Suprapubic skin (tissue), 4 donors: ENCODE measurements at regions not wholly inside any gene's neighbourhood (a gene's known extent, or its start where the extent isn't known, plus 50 kb on each side); places are given as distances from the start of the nearest gene placed in this dataset.

ENCODE experiments used
- DNase-seq, 2 donors: peaks; one replicate each; pipeline ENCODE4 v3.0.0-alpha.2; 2019; ENCODE audit warnings: low spot score in 2 of 2
- H3K27ac ChIP-seq: fragments of 200-600 bp; sonication (generic); one replicate; pipeline ENCODE4 v1.5.1; 2019
- H3K27me3 ChIP-seq: fragments of 200-600 bp; sonication (generic); one replicate; pipeline ENCODE4 v1.5.1; 2019
- H3K36me3 ChIP-seq: fragments of 200-600 bp; sonication (generic); one replicate; pipeline ENCODE4 v1.5.1; 2019
- H3K4me1 ChIP-seq: fragments of 200-600 bp; sonication (generic); one replicate; pipeline ENCODE4 v1.5.1; 2019
- H3K4me3 ChIP-seq: fragments of 200-600 bp; sonication (generic); one replicate; pipeline ENCODE4 v1.5.1; 2019; ENCODE audit warnings: mild to moderate bottlenecking
- H3K9me3 ChIP-seq: fragments of 200-600 bp; sonication (generic); one replicate; pipeline ENCODE4 v1.5.1; 2019
- CTCF ChIP-seq, 2 donors: fragments of 200-600 bp in 1 of 2; fragments of 450-650 bp in 1 of 2; sonication (generic) in 1 of 2; IDR thresholded peaks; one replicate each; pipeline ENCODE4 v1.5.1; 2016 to 2019; ENCODE audit warnings: antibody characterized with exemption in 2 of 2, mild to moderate bottlenecking in 1 of 2, moderate library complexity in 1 of 2
- EP300 ChIP-seq: sonication (generic); formaldehyde crosslinking; IDR thresholded peaks from one replicate; pipeline ENCODE4 v1.6.1; 2017; ENCODE audit warnings: antibody characterized with exemption
- POLR2A ChIP-seq, 2 donors: fragments of 450-650 bp; IDR thresholded peaks; one replicate each; pipeline ENCODE4 v1.6.1; 2017; ENCODE audit warnings: antibody characterized with exemption in 2 of 2, mild to moderate bottlenecking in 2 of 2, moderate library complexity in 2 of 2
- POLR2AphosphoS5 ChIP-seq, 3 donors: sonication (generic); formaldehyde crosslinking; IDR thresholded peaks; one replicate each; pipeline ENCODE4 v1.6.1; 2017; ENCODE audit warnings: antibody characterized with exemption in 3 of 3
- WGBS: methylation state at CpG from one replicate; pipeline ENCODE4 v1.1.5; 2018; 5-methylcytosine and 5-hydroxymethylcytosine counted together

GRCh38 chr12:92336641-92337040, 191.0 kb upstream of the BTG1 start:
- H3K27me3 ChIP-seq, result no peaks in the 10 kb centered on the region
- H3K27ac ChIP-seq, result no peak overlapping the region
- H3K9me3 ChIP-seq, result no peaks in the 10 kb centered on the region
- TF ChIP-seq POLR2AphosphoS5 (IDR thresholded peaks at IDR 0.05) (no peak), CTCF (IDR thresholded peaks at IDR 0.05) (no peak), POLR2A (IDR thresholded peaks at IDR 0.05) (no peak), EP300 (no peak)
- H3K4me1 ChIP-seq, result peaks cover 8% of the 10 kb centered on the region
- no peak for DNase-seq
- no peak overlapping the region for H3K4me3 ChIP-seq
- 65% methylated on average over 2 of the region's 2 CpGs for WGBS
- no peaks in the 10 kb centered on the region for H3K36me3 ChIP-seq

GRCh38 chr12:92335831-92336230, 190.2 kb upstream of the BTG1 start:
- H3K9me3 ChIP-seq, result no peaks in the 10 kb centered on the region
- no peak overlapping the region for H3K4me3 ChIP-seq
- no peak for TF ChIP-seq CTCF (IDR thresholded peaks at IDR 0.05)
- TF ChIP-seq POLR2AphosphoS5 (IDR thresholded peaks at IDR 0.05), result no peak
- no peak for TF ChIP-seq EP300
- TF ChIP-seq POLR2A (IDR thresholded peaks at IDR 0.05), result no peak
- H3K27ac ChIP-seq, result no peak overlapping the region
- 47% methylated on average over 4 of the region's 4 CpGs for WGBS
- no peaks in the 10 kb centered on the region for H3K36me3 ChIP-seq
- no peaks in the 10 kb centered on the region for H3K27me3 ChIP-seq
- peaks cover 7% of the 10 kb centered on the region for H3K4me1 ChIP-seq
- DNase-seq, result no peak

- no peaks in the 10 kb centered on the region for H3K36me3 ChIP-seq
- 94% methylated on average over 4 of the region's 4 CpGs for WGBS
- no peak for TF ChIP-seq CTCF (IDR thresholded peaks at IDR 0.05)
- TF ChIP-seq POLR2AphosphoS5 (IDR thresholded peaks at IDR 0.05), result no peak
- TF ChIP-seq POLR2A (IDR thresholded peaks at IDR 0.05), result no peak
- TF ChIP-seq EP300, result no peak
- H3K27ac ChIP-seq, result no peak overlapping the region
- no peak overlapping the region for H3K4me3 ChIP-seq
- no peak for DNase-seq
- H3K27me3 ChIP-seq, result no peaks in the 10 kb centered on the region
- H3K4me1 ChIP-seq, result peaks cover 7% of the 10 kb centered on the region
- no peaks in the 10 kb centered on the region for H3K9me3 ChIP-seq
Measured at GRCh38 chr12:92334552-92334951, 188.9 kb upstream of the BTG1 start.

- Histone ChIP-seq H3K4me1 (peaks cover 7% of the 10 kb centered on the region), H3K27me3 (no peaks in the 10 kb centered on the region), H3K9me3 (no peaks in the 10 kb centered on the region), H3K4me3 (no peak overlapping the region), H3K36me3 (no peaks in the 10 kb centered on the region), H3K27ac (no peak overlapping the region)
- no peak for DNase-seq
- TF ChIP-seq POLR2A (IDR thresholded peaks at IDR 0.05) (no peak), POLR2AphosphoS5 (IDR thresholded peaks at IDR 0.05) (no peak), EP300 (no peak), CTCF (IDR thresholded peaks at IDR 0.05) (no peak)
- WGBS, result 90% methylated on average over 2 of the region's 2 CpGs
Measured at GRCh38 chr12:92332552-92332951, 186.9 kb upstream of the BTG1 start.

- H3K4me1 ChIP-seq, result peaks cover 2% of the 10 kb centered on the region
- H3K9me3 ChIP-seq, result no peaks in the 10 kb centered on the region
- no peak for TF ChIP-seq POLR2A (IDR thresholded peaks at IDR 0.05)
- TF ChIP-seq EP300, result no peak
- TF ChIP-seq POLR2AphosphoS5 (IDR thresholded peaks at IDR 0.05), result no peak
- TF ChIP-seq CTCF (IDR thresholded peaks at IDR 0.05), result no peak
- no peak overlapping the region for H3K27ac ChIP-seq
- no peak for DNase-seq
- over 99% methylated on average over 3 of the region's 3 CpGs for WGBS
- no peaks in the 10 kb centered on the region for H3K27me3 ChIP-seq
- no peaks in the 10 kb centered on the region for H3K36me3 ChIP-seq
- H3K4me3 ChIP-seq, result no peak overlapping the region
Measured at GRCh38 chr12:92331383-92331782, 185.7 kb upstream of the BTG1 start.
